ENCODE measurements at regions not wholly inside any gene's neighbourhood (a gene's known extent, or its start where the extent isn't known, plus 50 kb on each side); places are given as distances from the start of the nearest gene placed in this dataset.

DNA sequence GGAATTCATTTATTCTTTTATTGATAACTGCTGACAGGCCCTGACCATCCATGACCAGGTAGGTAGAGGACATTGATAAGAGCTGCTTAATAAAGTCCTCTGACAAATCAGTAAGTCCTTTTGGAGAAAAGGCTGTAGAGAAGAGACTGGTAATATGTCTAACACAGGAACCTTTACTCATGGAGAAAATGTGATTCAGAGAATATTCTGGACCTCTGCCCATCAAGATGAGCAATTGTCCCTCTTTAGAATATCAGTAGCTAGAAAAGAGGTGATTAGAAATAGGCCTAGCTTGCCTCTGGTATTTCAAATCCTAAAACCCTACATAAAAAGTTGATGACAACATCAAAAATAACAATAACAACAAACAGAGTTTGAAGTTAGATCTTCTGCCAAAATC is 642.3 kb downstream of the TBC1D4 start:
- TF ChIP-seq, protein P1, sequence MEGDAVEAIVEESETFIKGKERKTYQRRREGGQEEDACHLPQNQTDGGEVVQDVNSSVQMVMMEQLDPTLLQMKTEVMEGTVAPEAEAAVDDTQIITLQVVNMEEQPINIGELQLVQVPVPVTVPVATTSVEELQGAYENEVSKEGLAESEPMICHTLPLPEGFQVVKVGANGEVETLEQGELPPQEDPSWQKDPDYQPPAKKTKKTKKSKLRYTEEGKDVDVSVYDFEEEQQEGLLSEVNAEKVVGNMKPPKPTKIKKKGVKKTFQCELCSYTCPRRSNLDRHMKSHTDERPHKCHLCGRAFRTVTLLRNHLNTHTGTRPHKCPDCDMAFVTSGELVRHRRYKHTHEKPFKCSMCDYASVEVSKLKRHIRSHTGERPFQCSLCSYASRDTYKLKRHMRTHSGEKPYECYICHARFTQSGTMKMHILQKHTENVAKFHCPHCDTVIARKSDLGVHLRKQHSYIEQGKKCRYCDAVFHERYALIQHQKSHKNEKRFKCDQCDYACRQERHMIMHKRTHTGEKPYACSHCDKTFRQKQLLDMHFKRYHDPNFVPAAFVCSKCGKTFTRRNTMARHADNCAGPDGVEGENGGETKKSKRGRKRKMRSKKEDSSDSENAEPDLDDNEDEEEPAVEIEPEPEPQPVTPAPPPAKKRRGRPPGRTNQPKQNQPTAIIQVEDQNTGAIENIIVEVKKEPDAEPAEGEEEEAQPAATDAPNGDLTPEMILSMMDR (IDR thresholded peaks at IDR 0.05; ENCODE audit: insufficient read depth, low read length, poor library complexity, severe bottlenecking): no peak
- TF ChIP-seq EZH2phosphoT487 (conservative IDR thresholded peaks at IDR 0.05; ENCODE audit: low read length): no peak

All from SU-DHL-6 (cell line).